GDM1 (cell line): ENCODE measurements at regions not wholly inside any gene's neighbourhood (a gene's known extent, or its start where the extent isn't known, plus 50 kb on each side); places are given as distances from the start of the nearest gene placed in this dataset.
"Not testable (repeated sequence)": the region's sequence is repeated elsewhere in the genome, so short reads cannot be mapped to it uniquely, and the experiment has no call there.

Experiments
- DNase-seq: peaks from one replicate; lab custom pipeline; 2025; lab: John Stamatoyannopoulos, UW

DNA sequence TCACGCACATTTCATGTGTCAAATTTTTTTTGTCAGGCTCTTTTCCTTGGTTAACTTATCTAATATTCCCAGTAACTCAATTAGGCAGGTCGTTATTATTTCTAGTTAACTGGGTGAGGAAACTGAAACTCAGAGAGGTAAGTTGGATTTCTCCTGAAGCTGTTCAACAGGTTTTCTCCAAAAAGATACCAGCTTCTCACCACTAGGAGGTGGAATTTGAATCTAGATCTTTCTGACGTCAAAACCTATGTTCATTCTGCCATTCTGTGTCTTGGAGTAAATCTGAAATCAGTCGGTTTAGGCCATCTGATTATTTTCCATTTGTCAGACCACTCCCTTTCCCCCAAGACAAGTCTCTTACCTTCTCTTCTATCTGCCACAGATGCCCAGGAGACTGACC is 572.9 kb downstream of the ACTL7B start:
- no peak for DNase-seq

DNA sequence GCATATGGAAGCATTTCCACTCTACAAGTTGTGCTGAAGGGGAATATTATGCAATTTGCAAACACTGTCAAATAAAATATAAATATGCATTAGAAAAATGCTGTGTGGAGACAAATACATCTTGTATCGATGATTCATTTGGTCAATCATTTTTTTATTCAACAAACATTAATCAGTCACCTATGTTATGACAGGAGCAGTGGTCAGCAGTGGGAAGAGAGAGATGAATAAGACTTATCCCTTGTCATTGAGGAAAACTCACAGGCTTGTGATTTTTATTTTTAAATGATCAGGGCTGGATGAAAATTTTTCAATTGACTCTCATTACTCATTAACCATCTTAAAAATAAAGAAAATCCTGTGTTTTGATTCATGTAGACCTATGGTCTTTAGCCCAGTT is 574.1 kb downstream of the ACTL7B start:
- DNase-seq, result no peak

DNA sequence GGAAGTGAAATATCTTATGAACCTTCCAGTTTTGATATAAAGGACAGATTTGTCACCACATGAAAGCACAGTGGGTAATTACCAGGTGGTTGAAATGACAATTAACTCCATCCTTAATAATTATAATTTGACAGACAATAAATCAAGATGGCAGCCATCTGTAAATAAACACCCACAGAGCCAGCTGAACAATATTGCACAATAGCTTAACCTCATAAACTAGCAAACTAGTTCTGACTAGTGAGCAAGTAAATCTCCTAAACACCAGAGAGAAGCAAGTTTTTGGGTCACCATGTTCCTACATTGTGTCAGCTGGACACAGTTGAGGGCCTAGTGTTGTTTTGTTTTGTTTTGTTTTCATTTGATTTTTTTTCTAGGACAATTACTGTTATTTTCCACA is 577.4 kb downstream of the ACTL7B start:
- no peak for DNase-seq

DNA sequence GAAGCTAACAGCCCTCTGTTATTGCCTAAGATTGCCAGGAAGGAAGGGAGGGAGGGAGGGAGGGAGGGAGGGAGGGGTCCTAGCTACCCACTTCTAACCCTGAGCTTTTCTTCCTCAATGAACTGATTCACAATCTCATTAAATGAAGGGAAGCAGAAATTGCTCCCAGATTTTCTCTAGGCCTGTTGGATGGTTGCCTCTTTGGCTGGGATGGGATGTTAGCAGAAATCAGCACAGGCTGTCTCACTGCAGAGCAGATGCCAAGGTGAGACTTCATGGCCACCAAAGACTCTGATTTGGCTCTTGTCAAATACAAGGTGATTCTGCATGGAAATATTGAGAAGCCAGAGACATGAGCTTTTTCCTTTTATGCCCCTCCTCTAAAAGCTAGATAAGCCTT is 578.6 kb downstream of the ACTL7B start:
- no peak for DNase-seq

DNA sequence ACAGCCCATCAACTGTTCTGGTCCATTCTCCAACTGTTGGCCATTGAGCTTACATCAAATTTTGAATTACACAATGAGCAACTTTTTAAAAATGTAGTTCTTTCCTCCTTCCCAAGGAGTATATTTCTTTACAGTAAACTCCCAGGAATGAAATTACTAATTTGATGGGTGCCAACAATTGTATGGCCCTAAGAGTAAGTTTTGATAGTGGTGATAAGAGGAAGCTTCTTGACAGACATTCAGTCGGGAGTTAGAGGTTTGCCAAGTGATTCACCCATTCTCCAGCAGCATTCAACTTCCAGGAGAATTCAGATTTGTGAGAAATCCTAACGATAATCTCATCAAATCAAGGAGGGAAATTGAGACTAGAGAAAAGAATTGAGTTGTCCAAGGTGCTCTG is 579.9 kb downstream of the ACTL7B start:
- no peak for DNase-seq

DNA sequence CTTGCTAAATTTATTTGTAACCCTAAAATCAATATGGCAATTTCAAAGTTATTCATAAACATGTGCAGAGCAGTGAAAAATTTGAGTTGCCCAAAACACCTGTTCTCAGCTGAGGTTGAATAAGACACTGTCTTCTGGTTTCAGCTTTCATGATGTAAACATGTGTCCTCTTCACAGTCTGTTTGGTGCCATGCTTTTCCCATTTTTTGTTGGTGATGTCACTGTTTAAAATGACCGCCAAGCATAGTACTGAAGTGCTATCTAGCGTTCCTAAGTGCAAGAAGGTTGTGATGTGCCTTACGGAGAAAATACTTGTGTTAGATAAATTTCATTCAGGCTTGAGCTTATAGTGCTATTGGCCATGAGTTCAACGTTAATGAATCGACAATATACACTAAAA is 580.8 kb downstream of the ACTL7B start:
- DNase-seq, result no peak

DNA sequence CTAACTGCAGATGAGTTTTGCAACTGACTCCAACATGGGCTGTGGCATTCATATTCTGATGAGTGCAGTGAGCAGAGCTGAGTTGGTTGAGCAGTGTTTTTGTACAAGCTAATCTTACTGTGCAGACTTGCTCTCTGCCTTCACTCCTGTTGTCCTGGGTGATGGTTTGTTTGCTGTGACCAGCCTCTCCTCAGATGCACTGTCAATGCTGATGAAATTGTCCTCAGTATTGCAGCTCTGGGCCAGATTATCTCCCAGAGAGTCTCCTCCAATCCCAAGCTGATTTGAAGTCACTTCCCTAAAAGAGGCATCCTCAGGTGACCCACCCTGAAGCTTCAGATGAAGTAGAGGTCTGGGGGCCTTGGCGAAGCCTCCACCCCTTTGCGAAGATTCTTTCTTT is 581.8 kb downstream of the ACTL7B start:
- DNase-seq, result no peak

DNA sequence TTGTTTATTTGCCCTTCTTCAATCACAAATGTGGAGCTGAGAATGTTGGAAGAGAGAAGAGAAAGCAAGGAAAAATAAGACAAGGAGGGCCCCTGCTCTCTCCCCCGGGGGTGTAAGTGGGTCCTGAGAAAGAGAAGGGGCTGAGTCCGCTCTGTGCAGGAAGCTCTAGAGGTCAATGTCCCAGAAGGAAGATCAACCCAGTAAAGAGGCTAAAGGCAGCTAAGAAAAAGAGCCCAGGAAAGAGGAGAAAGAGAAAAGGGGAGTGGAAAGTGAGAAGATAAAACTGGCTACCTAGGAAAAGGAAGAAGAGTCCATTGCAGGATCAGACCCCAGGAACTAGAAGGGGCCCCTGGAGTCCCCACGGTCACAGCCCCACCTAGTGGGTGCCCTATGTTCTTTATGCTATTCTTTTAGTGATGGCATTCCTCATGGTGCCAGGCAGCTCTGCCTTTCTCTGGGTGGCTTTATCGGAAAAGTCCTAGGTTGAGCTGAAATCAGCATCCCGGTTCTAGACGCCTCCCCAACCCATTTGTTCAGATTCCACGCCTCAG is 583.4 kb downstream of the ACTL7B start:
- peak; percentile 1 for DNase-seq

DNA sequence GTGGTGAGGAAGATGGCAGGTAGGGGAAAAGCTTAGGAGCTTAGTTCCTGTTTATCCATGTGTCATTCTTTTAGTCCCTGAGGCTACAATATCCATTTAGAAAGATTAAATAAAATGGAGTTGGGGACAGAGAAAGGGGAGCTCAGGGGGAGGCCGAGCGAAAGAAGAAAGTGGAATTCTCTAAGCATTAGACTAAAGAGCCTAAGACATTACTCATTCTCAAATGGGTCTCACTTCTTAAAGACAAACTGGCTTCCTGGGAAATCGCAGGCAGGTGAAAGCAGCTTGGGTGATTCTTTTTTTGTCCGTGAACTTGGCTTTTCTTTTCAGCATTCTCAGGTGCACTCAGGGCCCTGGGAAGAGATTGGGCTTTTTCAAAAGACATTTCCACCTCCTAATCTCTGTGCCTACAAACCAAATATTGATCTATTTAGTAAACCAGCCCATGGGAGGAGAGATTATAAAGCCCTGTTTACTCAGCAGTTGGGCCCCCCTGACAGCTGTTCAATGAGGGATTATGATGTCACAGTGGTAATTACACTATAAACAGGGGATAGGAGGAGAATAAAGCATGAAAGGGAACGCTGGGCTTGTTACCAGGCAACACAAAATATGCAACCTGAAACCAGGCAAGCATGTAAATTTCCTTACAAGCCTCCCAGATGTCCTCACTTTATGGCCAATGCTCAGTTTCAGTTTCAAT is 584.0 kb downstream of the ACTL7B start:
- DNase-seq, result no peak

DNA sequence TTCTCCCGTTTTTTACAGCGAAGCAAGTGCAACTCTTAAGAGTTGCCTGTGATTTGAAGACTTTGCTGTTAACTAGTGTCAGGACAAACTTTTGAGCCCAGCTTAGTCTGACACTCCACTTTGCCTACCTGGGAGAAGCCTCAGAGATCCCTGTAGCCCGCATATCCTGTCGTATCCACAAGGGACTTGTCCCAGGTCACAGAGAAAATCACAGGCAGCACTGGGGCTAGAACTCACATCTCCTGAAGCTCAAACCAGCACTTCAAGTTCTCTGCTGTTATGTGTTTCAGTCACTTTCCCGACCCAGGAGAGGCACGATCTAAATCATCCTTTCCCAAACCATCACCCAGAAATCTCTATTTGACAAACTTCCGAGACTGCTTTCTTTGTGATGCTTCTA is 584.5 kb downstream of the ACTL7B start:
- DNase-seq, result no peak

DNA sequence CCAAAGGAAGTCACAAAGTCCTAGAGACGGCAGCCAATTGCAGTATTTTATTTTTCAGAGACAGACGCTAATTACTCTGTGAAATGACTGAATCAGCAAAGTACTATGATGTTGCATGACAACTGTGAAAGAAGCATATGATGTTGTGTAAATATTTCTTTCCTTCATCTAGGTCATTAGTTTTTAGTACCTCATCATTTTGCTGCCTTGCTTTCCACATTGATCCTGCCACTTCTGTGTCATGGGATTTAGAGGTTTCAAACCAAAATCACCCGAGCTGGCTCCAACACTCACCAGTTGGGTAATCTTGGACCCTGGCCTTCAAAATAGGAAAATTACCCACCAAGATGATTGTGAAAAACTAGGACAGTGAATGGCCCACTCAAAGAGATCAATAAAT is 585.2 kb downstream of the ACTL7B start:
- DNase-seq, result no peak

DNA sequence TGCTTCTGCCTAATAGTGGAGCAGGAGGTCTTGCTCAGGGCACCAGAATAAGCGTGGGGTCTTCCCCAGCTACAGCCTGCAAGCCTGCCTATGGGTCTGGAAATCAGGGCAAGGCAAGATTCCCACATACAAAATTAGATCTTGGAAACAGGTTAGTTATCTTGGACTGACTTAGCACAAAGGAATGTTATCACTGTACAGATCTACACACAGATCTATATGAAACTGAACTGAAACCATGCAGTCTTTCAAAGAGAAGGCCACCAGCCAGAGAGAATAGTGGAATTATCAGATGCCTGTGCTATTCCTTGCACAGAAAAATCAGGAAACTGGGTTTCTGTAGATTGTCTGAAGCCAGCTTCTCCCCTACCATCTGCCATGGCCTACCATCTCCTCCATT is 585.7 kb downstream of the ACTL7B start:
- no peak for DNase-seq

DNA sequence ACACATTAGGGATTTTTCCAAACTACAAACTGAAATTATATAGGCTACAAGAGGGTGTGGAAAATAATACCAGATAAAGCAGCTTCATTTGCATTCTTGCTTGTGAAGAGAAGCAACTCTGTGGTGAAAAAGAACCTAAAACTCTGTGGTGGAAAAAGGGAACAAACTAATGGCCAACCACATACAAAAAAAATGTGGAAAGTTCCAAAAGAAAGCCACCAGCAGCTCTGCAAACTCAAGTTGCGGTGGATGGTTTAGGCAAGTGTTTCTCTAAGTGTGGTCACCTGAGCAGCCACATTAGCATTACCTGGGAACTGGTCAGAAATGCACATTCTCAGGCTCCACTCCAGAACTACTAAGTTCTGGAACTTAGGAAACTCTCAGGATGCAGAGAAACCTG is 586.4 kb downstream of the ACTL7B start:
- DNase-seq, result no peak

DNA sequence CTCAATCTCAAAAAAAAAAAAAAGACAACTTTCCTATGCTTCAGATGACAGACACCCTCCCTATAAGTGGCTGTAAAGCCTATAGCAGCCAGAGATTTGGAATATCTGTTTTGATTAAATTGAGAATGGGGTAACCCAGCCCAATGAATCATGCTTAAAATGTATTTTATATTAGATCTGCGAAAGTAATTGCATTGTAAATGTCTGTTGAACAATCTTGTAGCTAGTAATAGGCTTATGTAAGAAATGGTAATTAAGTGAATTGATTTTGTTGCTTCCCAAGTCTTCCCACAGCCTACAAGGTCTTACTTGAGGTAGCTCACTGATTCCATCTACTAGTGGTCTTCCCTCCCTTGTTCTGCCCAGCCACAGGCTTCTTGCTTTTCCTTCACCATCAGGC is 590.7 kb downstream of the ACTL7B start:
- no peak for DNase-seq

DNA sequence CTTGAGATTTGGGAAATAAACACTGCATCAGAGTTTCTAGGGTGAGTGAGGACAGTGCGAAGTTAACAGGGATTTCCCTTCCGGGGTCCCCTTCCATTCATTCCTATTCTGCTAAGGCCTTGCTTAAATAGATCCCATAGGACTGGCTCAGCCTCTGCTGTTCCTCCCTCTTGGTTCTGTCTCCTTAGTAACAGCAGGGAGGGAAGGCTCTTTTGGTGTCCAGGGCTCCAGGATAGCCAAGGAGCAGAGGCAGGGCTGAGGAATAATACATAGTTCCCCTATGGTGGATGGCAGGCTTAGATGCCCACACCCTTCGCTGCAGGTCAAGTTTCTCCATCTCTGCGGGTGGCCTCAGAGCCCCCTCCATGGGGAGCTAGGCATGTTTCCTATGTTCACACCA is 591.7 kb downstream of the ACTL7B start:
- DNase-seq, result no peak

DNA sequence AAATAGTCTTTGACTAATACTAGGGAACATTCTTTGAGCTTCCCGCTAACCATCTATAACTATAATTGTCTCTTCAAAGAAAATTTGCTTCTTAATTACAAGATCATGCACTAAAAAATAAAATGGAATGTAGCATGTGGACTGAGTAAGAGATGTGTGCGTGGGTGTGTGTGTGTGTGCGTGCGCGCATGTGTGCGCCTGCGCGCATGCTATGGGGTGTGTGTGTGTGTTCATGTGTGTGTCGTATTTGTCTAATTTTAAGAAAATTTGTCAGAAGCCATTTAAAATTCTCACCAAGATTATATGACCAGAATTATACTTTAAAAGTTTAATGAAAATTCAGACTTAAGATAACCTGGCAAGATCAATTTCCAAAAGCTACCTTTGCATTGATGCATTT is 593.0 kb downstream of the ACTL7B start:
- DNase-seq, result no peak

DNA sequence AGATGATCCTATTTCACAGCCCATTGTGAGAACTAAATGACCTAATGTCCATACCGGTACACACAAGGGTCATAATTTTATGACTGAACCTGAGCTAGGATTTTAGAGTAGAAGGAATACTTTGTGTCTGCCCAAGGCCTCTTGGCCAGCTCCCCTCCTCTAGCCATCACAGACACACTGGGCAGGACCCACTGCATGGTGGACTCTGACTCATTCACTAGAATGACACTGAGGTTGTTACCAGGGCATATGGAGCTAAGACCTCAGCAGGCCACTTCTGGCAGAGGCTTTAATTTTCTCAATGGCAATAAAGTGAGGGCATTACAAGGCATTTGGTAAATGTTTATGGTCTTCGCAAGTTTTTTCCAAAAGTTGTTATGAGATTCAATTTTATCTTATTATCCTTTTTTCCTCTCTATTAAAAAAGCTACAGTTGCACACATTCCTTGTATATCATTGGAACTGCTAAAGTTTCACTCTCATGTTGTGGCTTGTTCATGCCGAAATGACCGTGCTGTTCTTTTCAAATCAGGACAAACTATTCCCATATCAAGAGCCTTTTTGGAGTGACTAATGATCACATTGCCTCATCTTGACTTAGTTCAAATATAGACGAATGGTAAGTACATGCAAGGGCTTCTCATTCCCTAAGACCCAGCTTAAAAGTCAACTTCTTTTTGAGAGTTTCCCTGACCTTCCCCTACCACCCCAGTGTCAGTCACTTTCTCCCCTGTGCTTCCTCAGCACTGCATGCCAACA is 595.7 kb downstream of the ACTL7B start:
- DNase-seq, result no peak

DNA sequence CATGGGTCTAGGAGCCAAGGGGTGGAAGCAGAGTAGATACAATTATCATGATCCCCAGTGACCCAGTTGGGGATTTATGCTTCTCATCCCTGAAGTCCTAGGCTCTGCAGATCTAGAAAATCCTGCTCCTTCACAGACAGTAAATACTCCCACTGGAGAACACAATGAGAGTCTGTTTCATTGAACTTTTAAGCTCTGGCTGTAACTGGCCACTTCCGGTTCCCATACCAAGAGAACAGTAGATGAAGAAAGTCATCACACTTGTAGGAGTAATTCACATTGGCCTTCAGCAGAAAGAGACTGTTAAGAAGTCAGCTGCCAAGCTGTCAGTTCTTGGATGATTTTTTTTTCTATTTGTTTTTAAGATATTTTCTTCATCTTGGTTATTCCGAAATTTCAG is 597.1 kb downstream of the ACTL7B start:
- no peak for DNase-seq

DNA sequence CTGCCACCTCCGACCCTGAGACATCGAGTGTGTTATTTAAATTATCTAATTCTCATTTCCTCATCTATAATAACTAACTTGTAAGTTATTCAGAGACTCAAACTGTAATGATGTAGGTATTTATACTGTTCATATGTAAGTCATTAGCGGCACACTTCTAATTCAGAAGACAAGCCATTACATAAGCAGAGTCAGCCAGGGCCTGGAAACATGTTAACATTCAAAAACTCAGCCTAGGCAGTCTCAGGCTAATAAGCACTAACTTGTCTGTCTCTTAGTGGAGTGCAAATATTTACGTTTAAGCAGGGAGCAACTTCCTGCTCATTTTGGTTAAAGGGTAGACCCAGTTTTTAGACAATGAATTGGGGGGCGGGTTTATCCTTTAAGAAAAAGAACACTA is 598.4 kb downstream of the ACTL7B start:
- DNase-seq, result no peak

DNA sequence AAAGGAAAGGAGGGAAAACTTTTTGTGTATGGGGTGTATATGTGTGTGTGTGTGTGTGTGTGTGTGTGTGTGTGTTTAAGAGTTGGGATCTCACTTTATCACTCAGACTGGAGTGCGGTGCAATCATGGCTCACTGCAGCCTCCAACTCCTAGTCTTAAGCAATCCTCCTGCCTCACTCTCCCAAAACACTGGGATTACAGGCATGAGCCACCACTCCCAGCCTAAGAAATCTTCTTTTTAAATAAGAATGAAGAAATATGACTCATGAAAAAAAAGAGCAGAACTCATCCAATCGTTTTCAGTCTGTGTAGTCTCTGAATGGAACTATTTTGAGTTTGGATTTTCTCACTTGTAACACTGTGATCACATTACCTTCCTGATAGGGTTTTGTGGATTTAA is 601.5 kb downstream of the ACTL7B start:
- DNase-seq, result no peak

DNA sequence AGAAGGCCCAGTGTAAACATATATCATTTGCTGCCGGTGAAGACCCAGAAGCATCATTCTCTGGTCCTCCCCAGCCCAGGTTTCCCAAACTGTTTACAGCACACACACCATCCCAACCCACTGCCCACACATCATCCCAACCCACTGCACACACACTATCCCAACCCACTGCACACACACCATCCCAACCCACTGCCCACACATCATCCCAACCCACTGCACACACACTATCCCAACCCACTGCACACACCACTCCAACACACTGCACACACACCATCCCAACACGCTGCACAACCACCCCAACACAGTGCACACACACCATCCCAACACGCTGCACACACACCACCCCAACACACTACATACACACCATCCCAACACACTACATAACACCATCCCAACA is 608.4 kb downstream of the ACTL7B start:
- DNase-seq, result not testable (repeated sequence)

DNA sequence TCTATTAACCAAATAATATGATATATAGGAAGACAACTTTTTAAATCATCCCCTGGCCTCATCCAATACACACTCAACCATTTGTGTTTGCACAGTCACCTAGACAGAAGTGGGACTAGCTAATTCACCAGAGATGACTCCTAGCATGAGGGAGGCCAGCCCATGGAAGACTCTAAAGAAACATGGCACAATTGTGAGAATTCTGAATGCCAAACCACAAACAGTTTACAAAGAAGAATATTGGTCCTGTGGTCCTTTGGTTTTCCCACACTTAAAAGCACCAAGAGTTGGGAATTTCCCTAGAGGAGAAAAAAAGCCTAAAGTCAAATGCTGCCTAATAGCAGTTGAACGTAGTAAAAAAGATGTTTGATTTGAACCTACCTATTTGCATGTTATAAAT is 609.9 kb downstream of the ACTL7B start:
- DNase-seq, result no peak

DNA sequence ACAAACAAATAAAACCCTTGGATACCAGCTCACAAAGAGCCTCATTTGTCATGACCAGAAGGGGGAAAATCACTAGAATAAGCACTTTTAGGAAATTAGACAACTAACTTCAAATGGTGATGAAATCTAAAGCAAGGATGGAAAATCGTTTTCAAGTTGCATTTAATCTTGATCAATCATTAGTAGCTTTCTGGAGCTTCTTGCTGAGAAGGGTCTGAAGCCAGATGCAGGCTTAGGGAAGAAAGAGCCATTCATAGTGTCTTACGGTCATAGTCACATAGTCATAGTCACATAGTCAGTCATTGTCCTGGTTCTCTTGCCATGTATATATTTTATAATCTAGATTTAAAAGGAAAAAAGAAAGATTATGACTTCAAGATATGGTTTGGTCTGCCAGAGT is 610.5 kb downstream of the ACTL7B start:
- no peak for DNase-seq

DNA sequence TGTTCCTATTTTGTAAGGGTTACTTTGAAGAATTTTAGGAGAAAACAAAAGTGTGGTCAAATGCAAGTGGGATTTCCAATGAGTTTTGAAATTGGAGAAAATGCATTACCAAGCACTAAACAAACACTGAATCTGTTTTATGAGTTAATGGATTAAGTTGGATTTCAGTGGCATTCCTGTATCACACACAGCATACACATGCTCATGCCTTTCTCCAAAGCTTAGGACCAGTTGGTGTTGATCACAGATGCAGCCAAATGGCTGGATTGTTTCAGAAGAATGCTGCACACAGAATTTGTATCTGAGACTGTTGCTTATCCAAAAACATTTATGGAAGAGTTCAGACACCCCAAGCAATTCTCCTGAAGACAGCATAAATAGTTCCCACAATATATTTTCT is 611.1 kb downstream of the ACTL7B start:
- no peak for DNase-seq
